ENCODE measurements at regions not wholly inside any gene's neighbourhood (a gene's known extent, or its start where the extent isn't known, plus 50 kb on each side); places are given as distances from the start of the nearest gene placed in this dataset.

- no peak overlapping the region for H2AFZ ChIP-seq (ENCODE audit: low read depth, low read length)
- peaks cover 20 to 67% of the 10 kb centered on the region in 2 experiments for H3K4me1 ChIP-seq (replicated peaks in 1 of 2; ENCODE audit: control insufficient read depth in 2 of 2, insufficient read depth in 2 of 2, low read length in 2 of 2)
- BruUV-seq (replicated peaks): no TSS peak
- 18% methylated on average over 6 of the region's 6 CpGs for WGBS (ENCODE audit: insufficient coverage, low coverage, missing lambda C conversion rate)
- no peak overlapping the region for H3K4me3 ChIP-seq
- H3K27me3 ChIP-seq (ENCODE audit: control insufficient read depth in 2 of 2, insufficient read depth in 2 of 2, low read length in 2 of 2): peaks cover 39 to 46% of the 10 kb centered on the region in 2 experiments
- no peak overlapping the region for H3K4me2 ChIP-seq (ENCODE audit: insufficient read depth, low read length)
- ATAC-seq (peak; percentile 68), FAIRE-seq (peak; percentile 86), DNase-seq (ENCODE audit: extremely low read depth in 1 of 4, low spot score in 3 of 4) (peak; percentile 45 to 67 (median 60))
- no peaks in the 10 kb centered on the region; the same call in 2 of the 3 replicates for H3K79me2 ChIP-seq (ENCODE audit: control insufficient read depth, insufficient read depth, low read length)
- no peaks in the 10 kb centered on the region; the same call in 1 of the 2 replicates for H3K9me3 ChIP-seq (replicated peaks; ENCODE audit: control insufficient read depth, insufficient read depth, low read depth, low read length)
- no peak overlapping the region for H3K9ac ChIP-seq (ENCODE audit: insufficient read depth in 1 of 2, low read depth in 2 of 2, low read length in 2 of 2)
- H3K27ac ChIP-seq (ENCODE audit: extremely low read depth, low read depth, low read length): no peak overlapping the region
- intact Hi-C loops (cut with micrococcal nuclease) (no loop called here), in situ Hi-C loops (cut with MboI) (no loop called here)
- H4K20me1 ChIP-seq (replicated peaks; ENCODE audit: control insufficient read depth, insufficient read depth, low read length): peaks cover 6% of the 10 kb centered on the region; the same call in 1 of the 2 replicates
- H3K36me3 ChIP-seq (ENCODE audit: control insufficient read depth, insufficient read depth, low read length): no peaks in the 10 kb centered on the region
- peaks cover 6% of the 10 kb centered on the region for H3K9me1 ChIP-seq (ENCODE audit: control insufficient read depth, insufficient read depth, low read length)
- ChIA-PET CTCF (ENCODE audit: low intra/inter-chr PET ratio) (no interaction called here), POLR2A (interaction anchor here (0.6 to 0.7 kb wide), 3 partner anchors 17 to 547 kb away, joined by 3 read pairs; no protein-coding TSS in a partner anchor)
- TF ChIP-seq RCOR1 (IDR thresholded peaks at IDR 0.05; ENCODE audit: borderline replicate concordance in 1 of 2, low read depth in 2 of 2, low read length in 2 of 2): no peak
- TF ChIP-seq DEAF1 (CRISPR knock-in tag; IDR thresholded peaks at IDR 0.05): no peak
- no peak for TF ChIP-seq GABPB2 (CRISPR knock-in tag; conservative IDR thresholded peaks at IDR 0.05)
- TF ChIP-seq USF1 (CRISPR knock-in tag; IDR thresholded peaks at IDR 0.05): peak; percentile 94
- peak; percentile 92 for TF ChIP-seq USF2 (CRISPR knock-in tag; IDR thresholded peaks at IDR 0.05)
- TF ChIP-seq NFYB (IDR thresholded peaks at IDR 0.05; ENCODE audit: extremely low read depth, insufficient read length): peak; percentile 65
- peak; percentile 57; the same call in 1 of the 2 replicates for TF ChIP-seq POLR2AphosphoS2 (IDR thresholded peaks at IDR 0.05; ENCODE audit: low read length)
- 0 out of 2 replicates have a peak, but pooled peaks have one; percentile 30 for TF ChIP-seq REST (IDR thresholded peaks at IDR 0.05; ENCODE audit: borderline replicate concordance)
- no peak for TF ChIP-seq REST (CRISPR knock-in tag; IDR thresholded peaks at IDR 0.05; ENCODE audit: low read depth)
- peak; percentile 88 for TF ChIP-seq RAD51 (IDR thresholded peaks at IDR 0.05; ENCODE audit: borderline replicate concordance, low read depth)
- TF ChIP-seq ZNF232 (CRISPR knock-in tag; IDR thresholded peaks at IDR 0.05): no peak
- TF ChIP-seq CBFA2T2 (conservative IDR thresholded peaks at IDR 0.05): peak; percentile 32
These were observed 90.4 kb upstream of the SFSWAP start for GRCh38 chr12:131620520-131620919.
